Stomach (tissue), 4 donors: ENCODE measurements at regions not wholly inside any gene's neighbourhood (a gene's known extent, or its start where the extent isn't known, plus 50 kb on each side); places are given as distances from the start of the nearest gene placed in this dataset.
"Not testable (repeated sequence)": the region's sequence is repeated elsewhere in the genome, so short reads cannot be mapped to it uniquely, and the experiment has no call there.

Experiments
- CTCF ChIP-seq, 7 experiments: fragments of 450-650 bp in 4 of 7; fragments of 200-600 bp in 3 of 7; sonication (generic) in 3 of 7; IDR thresholded peaks; one replicate each; pipeline ENCODE4 v1.5.1; 2016 to 2019; ENCODE audit warnings: antibody characterized with exemption in 7 of 7, control low read depth in 2 of 7, mild to moderate bottlenecking in 1 of 7
- EP300 ChIP-seq: sonication (generic); formaldehyde crosslinking; IDR thresholded peaks from one replicate; pipeline ENCODE4 v1.6.1; 2017; ENCODE audit warnings: antibody characterized with exemption

GRCh38 chr1:115147928-115148327, 58.6 kb upstream of the TSPAN2 start:
- TF ChIP-seq EP300; CTCF (IDR thresholded peaks at IDR 0.05): not testable (repeated sequence)
